HG02970 (cell line): ENCODE measurements at regions not wholly inside any gene's neighbourhood (a gene's known extent, or its start where the extent isn't known, plus 50 kb on each side); places are given as distances from the start of the nearest gene placed in this dataset.

ENCODE experiments used
- ATAC-seq: cut with Tn5 transposase; IDR thresholded peaks from one replicate; pipeline ENCODE4 v1.9.1; 2021; ENCODE audit warnings: mild to moderate bottlenecking, moderate library complexity, moderate number of reproducible peaks; ENCODE audit not compliant: unreplicated experiment, low FRiP score

GRCh38 chr18:5091741-5092140 lies 105.3 kb downstream of the AKAIN1 start:
- ATAC-seq, result no peak

GRCh38 chr18:5075297-5075696 lies 121.8 kb downstream of the AKAIN1 start:
- ATAC-seq, result no peak

DNA sequence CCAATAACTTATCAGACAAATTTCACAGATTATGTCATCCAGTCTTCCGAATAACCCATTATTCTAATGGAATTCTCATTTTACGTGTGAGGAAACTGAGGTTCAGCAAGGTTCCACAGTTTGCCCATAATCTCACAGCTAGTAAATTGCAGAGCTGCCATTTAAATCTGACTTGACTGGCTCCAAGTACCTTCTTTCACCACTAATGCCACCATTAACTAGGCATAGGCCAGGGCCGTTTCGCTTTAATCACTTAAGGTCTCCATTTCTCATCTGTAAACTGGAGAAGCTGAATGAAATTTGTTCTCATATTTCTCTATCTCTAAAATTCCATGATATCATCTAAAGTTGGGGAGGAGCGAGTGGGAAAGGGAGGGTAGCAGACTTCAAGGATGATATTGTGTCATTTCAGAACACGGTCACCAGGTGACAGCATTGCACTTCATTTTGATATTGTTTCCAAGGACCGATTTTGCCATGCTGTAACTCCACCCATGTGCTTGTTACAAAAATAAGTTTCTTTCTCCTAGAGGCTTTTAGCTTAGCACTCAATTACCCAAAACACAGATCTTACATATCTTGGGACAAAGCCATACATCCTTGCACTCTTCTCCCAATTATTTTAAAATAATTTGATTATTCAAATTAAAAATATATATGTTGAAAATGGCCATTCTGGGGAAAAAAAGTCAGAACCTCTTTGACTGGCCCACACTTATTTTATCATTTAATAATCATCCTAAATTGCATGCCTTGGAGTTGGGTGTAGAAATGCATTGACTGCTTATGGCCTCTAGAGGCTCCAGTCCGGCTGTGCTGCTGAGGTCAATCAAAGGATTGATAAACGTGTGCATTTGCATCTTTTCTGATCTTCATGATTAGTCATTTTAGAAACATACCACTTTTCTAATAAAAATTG lies 123.8 kb downstream of the AKAIN1 start:
- no peak for ATAC-seq

- no peak for ATAC-seq
Observed at GRCh38 chr18:5068851-5069250, 128.2 kb downstream of the AKAIN1 start.

DNA sequence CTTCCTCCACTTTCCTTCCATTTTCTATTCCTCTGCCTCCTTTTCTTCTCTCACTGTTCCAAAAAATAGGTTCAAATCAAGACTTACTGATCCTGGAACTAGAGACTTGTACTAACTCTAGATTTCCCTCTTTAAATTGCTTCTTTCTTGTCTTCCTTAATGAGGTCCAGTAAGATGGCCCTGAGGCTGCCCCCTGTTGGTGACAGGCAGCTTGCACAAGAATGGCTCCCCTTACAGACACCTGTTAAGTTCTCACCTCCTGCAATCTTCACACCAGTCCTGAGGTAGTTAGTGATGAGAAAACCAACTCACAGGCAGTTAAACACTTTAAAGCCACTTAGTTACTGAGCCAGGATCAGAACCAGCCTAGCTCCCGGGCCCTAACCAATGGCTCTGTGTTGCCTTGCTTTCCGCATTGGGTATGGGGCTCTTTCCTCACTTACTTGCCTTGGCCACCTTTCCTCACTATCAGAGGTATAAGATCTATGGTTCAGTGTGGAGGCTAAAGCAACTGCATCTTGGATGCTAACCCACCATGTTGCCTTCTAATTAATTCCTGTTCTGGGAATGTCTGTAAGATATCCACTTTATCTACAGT lies 130.6 kb downstream of the AKAIN1 start:
- no peak for ATAC-seq

DNA sequence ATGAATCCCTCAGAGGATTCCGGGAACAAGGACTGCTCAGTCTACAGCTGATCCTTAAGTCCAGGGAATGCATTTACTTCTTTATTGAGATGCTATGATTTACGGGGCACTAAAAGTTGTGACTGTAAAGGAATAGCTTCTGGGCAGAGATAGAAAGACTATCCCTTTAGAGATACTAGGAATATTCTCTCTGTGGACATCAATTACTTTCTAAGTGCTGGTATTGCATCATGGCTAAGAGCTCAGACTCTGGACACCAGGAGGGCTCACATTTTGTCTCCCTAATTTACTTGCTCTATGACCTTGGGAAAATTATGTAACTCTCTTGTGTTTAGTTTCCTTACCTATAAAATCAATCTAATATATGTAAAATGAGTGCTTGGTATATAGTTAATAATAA lies 131.4 kb downstream of the AKAIN1 start:
- ATAC-seq, result no peak

DNA sequence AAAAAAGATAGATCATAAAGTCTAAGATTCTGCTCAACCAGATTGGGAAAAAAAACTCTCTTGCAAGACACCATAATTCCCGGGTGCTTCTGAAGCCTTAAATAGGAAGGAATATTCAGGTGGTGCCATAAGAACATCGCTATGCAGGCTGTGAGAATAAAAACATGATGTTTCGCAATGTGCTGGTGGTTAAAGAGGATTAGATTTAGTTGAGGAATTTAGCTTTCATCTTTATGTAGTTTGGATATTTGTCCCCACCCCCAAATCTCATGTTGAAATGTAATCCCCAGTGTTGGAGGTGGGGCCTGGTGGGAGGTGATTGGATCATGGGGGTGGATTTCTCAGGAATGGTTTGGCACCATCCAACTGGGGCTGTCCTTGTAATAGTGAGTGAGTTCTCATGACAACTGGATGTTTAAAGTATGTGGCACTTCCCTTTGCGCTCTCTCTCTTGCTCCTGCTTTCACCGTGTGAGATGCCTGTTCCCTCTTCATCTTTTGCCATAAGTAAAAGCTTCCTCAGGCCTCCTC lies 132.2 kb downstream of the AKAIN1 start:
- no peak for ATAC-seq

DNA sequence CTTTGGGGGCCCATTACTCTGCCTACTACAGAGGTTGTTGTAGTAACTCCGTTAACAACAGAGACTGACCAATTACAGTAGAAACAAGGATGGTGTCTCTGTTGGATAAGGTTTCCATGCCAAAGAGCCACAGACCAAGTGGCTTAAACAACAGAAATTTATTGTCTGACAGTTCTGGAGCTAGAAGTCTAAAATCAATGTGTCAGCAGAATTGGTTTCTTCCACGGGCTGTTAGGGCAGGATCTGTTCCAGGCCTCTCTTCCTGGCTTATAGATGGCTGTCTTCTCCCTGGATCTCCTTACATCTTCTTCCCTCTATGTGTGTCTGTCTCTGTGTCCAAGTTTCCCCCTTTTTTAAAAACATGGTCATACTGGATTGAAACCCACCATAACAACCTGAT lies 135.3 kb downstream of the AKAIN1 start:
- ATAC-seq, result no peak

- ATAC-seq, result no peak
Observed at GRCh38 chr18:5060543-5060942, 136.5 kb downstream of the AKAIN1 start.

GRCh38 chr18:5059696-5060032 lies 137.4 kb downstream of the AKAIN1 start:
- ATAC-seq, result no peak

- ATAC-seq, result no peak
Observed at GRCh38 chr18:5058768-5059695, 138.0 kb downstream of the AKAIN1 start.

GRCh38 chr18:5057386-5058348 lies 139.4 kb downstream of the AKAIN1 start:
- ATAC-seq, result peak; percentile 72

GRCh38 chr18:5052491-5052890 lies 144.6 kb downstream of the AKAIN1 start:
- no peak for ATAC-seq

GRCh38 chr18:5051207-5051606 lies 145.8 kb downstream of the AKAIN1 start:
- no peak for ATAC-seq

DNA sequence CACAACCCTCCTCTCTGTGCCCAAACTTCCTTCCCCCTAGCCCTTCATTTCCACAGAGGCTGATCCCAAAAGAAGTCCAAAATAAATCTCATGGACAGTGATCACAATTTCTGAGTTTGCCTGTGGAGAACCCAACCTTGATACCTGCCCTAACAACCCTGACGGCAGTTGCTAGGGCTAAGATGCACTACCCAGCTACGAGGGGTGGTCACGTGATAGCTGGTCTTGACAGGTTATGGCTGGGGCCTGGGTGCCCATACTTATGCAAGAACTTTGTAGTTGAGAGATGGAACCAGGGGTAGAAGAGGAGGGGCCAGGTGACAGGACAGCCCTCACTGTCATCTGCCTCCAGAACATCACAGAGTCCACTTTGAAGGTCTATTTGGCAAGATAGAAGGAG lies 147.9 kb downstream of the AKAIN1 start:
- no peak for ATAC-seq

GRCh38 chr18:5040476-5040875 lies 156.6 kb downstream of the AKAIN1 start:
- no peak for ATAC-seq

DNA sequence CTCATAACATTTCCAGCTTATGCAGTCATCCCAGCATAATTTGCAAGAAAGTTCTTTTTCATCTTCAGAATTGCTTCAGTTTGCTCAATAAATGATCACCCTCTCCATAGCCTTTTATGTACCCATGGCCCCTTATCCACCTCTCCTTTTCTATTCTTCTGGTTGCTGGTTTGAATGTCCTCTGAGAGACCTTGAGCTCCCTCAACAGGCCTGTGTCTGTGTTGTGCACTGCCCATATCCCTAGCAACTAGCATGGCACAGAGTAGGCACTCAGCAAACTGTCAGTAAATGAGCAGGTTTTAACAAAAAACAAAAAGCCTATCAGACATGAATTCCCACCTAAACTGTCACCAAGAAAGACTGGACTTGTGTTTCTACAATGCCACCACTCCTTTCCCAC lies 160.5 kb downstream of the AKAIN1 start:
- no peak for ATAC-seq

DNA sequence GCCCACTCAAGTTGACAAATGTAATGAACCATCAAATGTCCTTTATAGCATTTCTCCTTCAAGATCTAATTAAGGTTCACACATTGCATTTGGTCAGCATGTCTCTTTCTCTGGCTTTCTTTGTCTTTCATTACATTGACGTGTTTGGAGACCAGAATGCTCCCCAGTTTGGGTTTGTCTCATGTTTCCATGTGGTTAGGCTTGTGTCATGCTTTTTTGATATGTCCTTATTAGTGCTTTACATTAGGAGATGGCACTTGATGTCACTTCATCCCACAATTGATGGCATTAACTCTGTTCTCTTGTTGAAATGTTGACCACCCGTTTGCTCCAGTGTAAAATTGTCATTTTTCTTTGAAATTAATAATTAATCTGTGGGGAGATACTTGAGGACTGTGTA lies 165.8 kb downstream of the AKAIN1 start:
- no peak for ATAC-seq

- no peak for ATAC-seq
Observed at GRCh38 chr18:5030636-5031035, 166.4 kb downstream of the AKAIN1 start.

- ATAC-seq, result no peak
Observed at GRCh38 chr18:5029592-5029991, 167.5 kb downstream of the AKAIN1 start.
